ENCODE measurements at regions not wholly inside any gene's neighbourhood (a gene's known extent, or its start where the extent isn't known, plus 50 kb on each side); places are given as distances from the start of the nearest gene placed in this dataset.
"Not testable (repeated sequence)": the region's sequence is repeated elsewhere in the genome, so short reads cannot be mapped to it uniquely, and the experiment has no call there.

DNA sequence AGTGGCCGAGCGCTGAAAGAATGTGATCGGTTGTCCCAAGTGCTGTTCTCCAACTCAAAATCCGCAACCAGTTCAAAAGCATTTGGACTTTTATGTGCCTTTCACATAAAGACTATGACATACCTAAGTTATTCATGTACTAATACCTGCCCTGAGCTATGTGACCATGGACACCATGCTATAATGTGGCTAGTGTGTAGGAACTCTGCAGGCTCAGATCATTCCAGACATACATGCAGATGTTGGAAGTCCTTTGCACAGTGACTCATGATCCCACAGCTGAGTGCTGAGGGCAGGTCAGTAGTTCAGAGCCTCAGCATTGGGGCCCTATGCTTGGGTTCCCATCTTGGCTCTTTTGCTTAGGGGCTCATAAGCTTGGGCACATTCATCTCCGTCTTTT, 95.4 kb downstream of the IGLL1 start:
- WGBS (ENCODE audit: insufficient coverage, insufficient read length) = no CpG with 5 or more reads among the region's 5 CpGs
- no peaks in the 10 kb centered on the region for H3K9me3 ChIP-seq (ENCODE audit: control insufficient read depth, insufficient read depth, low read length)
- H3K27ac ChIP-seq (ENCODE audit: low read length) = no peak overlapping the region
- DNase-seq (ENCODE audit: low read depth, low spot score) = no peak
- H3K4me3 ChIP-seq (ENCODE audit: low read length) = no peak overlapping the region
- H3K27me3 ChIP-seq (ENCODE audit: control insufficient read depth, insufficient read depth, low read length) = no peaks in the 10 kb centered on the region
- H3K4me1 ChIP-seq (ENCODE audit: control insufficient read depth, insufficient read depth, low read length) = no peaks in the 10 kb centered on the region
- H3K36me3 ChIP-seq (ENCODE audit: control insufficient read depth, insufficient read depth, low read length) = no peaks in the 10 kb centered on the region

DNA sequence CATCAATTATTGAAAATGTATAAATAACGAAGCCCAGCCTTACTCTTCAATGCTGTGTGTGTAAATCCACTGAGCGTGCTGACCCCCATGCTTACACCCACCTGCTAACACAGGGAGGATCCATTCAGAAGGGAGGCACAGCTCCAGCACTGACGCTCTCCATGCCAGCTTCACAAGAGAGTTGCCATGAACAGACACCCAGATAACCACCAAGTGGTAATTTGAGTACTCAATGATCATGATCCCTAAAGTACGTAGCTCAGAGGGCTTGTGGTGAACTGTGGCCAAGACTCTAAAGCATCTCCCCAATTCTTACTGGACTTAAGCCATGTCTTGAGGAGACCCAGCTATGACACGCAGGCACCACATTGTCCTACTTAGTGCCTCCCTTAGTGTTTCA, 98.7 kb downstream of the IGLL1 start:
- no CpG with 5 or more reads among the region's 5 CpGs for WGBS (ENCODE audit: insufficient coverage, insufficient read length)
- no peaks in the 10 kb centered on the region for H3K9me3 ChIP-seq (ENCODE audit: control insufficient read depth, insufficient read depth, low read length)
- H3K27ac ChIP-seq (ENCODE audit: low read length) = no peak overlapping the region
- no peak for DNase-seq (ENCODE audit: low read depth, low spot score)
- H3K27me3 ChIP-seq (ENCODE audit: control insufficient read depth, insufficient read depth, low read length) = no peaks in the 10 kb centered on the region
- no peaks in the 10 kb centered on the region for H3K4me1 ChIP-seq (ENCODE audit: control insufficient read depth, insufficient read depth, low read length)
- H3K4me3 ChIP-seq (ENCODE audit: low read length) = no peak overlapping the region
- no peaks in the 10 kb centered on the region for H3K36me3 ChIP-seq (ENCODE audit: control insufficient read depth, insufficient read depth, low read length)

DNA sequence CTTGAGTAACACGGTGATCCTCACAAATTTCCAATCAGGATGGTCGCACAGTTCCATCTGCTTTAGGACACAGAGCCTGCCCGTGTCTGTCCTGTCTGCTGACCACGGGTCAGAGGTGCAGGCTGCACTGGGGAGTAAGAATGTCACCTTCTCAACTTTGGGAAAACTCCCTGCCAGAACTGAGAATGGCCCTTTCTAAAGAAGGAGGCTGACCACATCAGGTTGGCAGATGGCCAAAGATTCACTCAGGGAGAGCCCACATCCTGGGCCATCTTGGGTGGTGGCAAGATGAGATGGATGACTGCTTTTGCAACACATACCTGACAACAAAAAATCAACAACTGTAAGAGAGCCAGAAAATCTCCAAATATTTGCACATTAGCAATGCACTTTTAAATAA, 101.9 kb downstream of the IGLL1 start:
- Histone ChIP-seq H3K4me3 (ENCODE audit: low read length) (no peak overlapping the region), H3K27me3 (ENCODE audit: control insufficient read depth, insufficient read depth, low read length) (no peaks in the 10 kb centered on the region), H3K9me3 (ENCODE audit: control insufficient read depth, insufficient read depth, low read length) (no peaks in the 10 kb centered on the region), H3K36me3 (ENCODE audit: control insufficient read depth, insufficient read depth, low read length) (no peaks in the 10 kb centered on the region), H3K4me1 (ENCODE audit: control insufficient read depth, insufficient read depth, low read length) (no peaks in the 10 kb centered on the region), H3K27ac (ENCODE audit: low read length) (no peak overlapping the region)
- DNase-seq (ENCODE audit: low read depth, low spot score) = no peak
- no CpG with 5 or more reads among the region's 4 CpGs for WGBS (ENCODE audit: insufficient coverage, insufficient read length)

GRCh38 chr22:23474531-23474930, 105.6 kb downstream of the IGLL1 start:
- H3K9me3 ChIP-seq (ENCODE audit: control insufficient read depth, insufficient read depth, low read length); H3K27me3 ChIP-seq (ENCODE audit: control insufficient read depth, insufficient read depth, low read length); H3K27ac ChIP-seq (ENCODE audit: low read length); H3K4me3 ChIP-seq (ENCODE audit: low read length); DNase-seq (ENCODE audit: low read depth, low spot score); H3K36me3 ChIP-seq (ENCODE audit: control insufficient read depth, insufficient read depth, low read length); H3K4me1 ChIP-seq (ENCODE audit: control insufficient read depth, insufficient read depth, low read length): not testable (repeated sequence)
- no CpG with 5 or more reads among the region's 6 CpGs for WGBS (ENCODE audit: insufficient coverage, insufficient read length)

GRCh38 chr22:23473901-23474300, 106.2 kb downstream of the IGLL1 start:
- Histone ChIP-seq H3K4me3 (ENCODE audit: low read length) (no peak overlapping the region), H3K36me3 (ENCODE audit: control insufficient read depth, insufficient read depth, low read length) (no peaks in the 10 kb centered on the region), H3K27ac (ENCODE audit: low read length) (no peak overlapping the region), H3K9me3 (ENCODE audit: control insufficient read depth, insufficient read depth, low read length) (no peaks in the 10 kb centered on the region), H3K27me3 (ENCODE audit: control insufficient read depth, insufficient read depth, low read length) (no peaks in the 10 kb centered on the region), H3K4me1 (ENCODE audit: control insufficient read depth, insufficient read depth, low read length) (no peaks in the 10 kb centered on the region)
- no peak for DNase-seq (ENCODE audit: low read depth, low spot score)
- WGBS (ENCODE audit: insufficient coverage, insufficient read length) = no CpG with 5 or more reads among the region's 8 CpGs

DNA sequence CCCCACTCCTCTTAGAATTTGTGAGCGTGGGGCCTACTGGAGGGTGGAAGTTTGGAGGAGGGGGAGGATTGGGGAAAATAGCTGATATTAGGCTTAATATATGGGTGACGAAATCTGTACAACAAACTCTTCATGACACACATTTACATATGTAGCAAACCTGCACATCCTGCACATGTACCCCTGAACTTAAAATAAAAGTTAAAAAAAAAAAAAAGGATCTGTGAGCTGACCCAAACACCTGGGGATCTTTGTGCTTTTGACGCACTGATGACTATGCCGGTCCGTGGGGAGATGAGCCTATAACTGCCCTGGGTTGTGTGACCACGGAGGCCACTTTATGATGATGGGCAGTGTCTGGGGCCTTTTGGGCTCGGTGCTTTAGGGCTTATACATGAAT, 107.7 kb downstream of the IGLL1 start:
- H3K4me3 ChIP-seq (ENCODE audit: low read length); H3K27ac ChIP-seq (ENCODE audit: low read length): not testable (repeated sequence)
- WGBS (ENCODE audit: insufficient coverage, insufficient read length) = no CpG with 5 or more reads among the region's 7 CpGs

GRCh38 chr22:23471698-23472097, 108.4 kb downstream of the IGLL1 start:
- WGBS (ENCODE audit: insufficient coverage, insufficient read length) = no CpG with 5 or more reads among the region's 3 CpGs
- H3K9me3 ChIP-seq (ENCODE audit: control insufficient read depth, insufficient read depth, low read length) = no peaks in the 10 kb centered on the region
- H3K27ac ChIP-seq (ENCODE audit: low read length) = no peak overlapping the region
- no peaks in the 10 kb centered on the region for H3K36me3 ChIP-seq (ENCODE audit: control insufficient read depth, insufficient read depth, low read length)
- no peak overlapping the region for H3K4me3 ChIP-seq (ENCODE audit: low read length)
- no peaks in the 10 kb centered on the region for H3K27me3 ChIP-seq (ENCODE audit: control insufficient read depth, insufficient read depth, low read length)
- H3K4me1 ChIP-seq (ENCODE audit: control insufficient read depth, insufficient read depth, low read length) = no peaks in the 10 kb centered on the region
- no peak for DNase-seq (ENCODE audit: low read depth, low spot score)

More for the DNA sequence above, 107.7 kb downstream of the IGLL1 start:
- not testable (repeated sequence) for H3K9me3 ChIP-seq (ENCODE audit: control insufficient read depth, insufficient read depth, low read length); H3K4me1 ChIP-seq (ENCODE audit: control insufficient read depth, insufficient read depth, low read length); H3K36me3 ChIP-seq (ENCODE audit: control insufficient read depth, insufficient read depth, low read length); DNase-seq (ENCODE audit: low read depth, low spot score); H3K27me3 ChIP-seq (ENCODE audit: control insufficient read depth, insufficient read depth, low read length)

DNA sequence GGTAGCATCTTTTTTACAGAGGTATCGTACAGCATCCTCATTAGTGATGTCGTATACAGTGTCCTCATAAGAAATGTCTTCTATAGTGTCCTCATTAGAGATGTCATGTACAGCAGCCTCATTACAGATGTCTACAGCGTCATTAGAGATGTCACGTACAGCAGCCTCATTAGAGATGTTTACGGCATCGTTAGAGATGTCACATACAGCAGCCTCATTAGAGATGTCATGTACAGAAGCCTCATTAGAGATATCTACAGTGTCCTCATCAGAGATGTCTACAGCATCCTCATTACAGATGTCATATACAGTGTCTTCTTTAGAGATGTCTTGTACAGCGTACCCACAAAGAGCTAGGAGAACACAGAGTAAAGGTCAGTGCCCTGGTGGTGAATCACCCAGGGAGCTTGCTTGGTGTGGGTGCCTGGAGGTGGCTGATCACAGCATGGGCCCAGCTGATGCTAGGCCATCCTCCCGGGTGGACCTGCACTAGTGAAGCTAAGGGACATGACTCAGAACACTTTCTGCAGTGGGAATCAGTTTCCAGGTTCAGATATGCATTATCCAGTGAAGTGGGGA, 109.2 kb downstream of the IGLL1 start:
- Histone ChIP-seq H3K9me3 (ENCODE audit: control insufficient read depth, insufficient read depth, low read length) (no peaks in the 10 kb centered on the region), H3K27me3 (ENCODE audit: control insufficient read depth, insufficient read depth, low read length) (no peaks in the 10 kb centered on the region), H3K4me1 (ENCODE audit: control insufficient read depth, insufficient read depth, low read length) (no peaks in the 10 kb centered on the region), H3K4me3 (ENCODE audit: low read length) (no peak overlapping the region), H3K27ac (ENCODE audit: low read length) (no peak overlapping the region), H3K36me3 (ENCODE audit: control insufficient read depth, insufficient read depth, low read length) (no peaks in the 10 kb centered on the region)
- WGBS (ENCODE audit: insufficient coverage, insufficient read length) = no CpG with 5 or more reads among the region's 8 CpGs
- DNase-seq (ENCODE audit: low read depth, low spot score) = no peak

DNA sequence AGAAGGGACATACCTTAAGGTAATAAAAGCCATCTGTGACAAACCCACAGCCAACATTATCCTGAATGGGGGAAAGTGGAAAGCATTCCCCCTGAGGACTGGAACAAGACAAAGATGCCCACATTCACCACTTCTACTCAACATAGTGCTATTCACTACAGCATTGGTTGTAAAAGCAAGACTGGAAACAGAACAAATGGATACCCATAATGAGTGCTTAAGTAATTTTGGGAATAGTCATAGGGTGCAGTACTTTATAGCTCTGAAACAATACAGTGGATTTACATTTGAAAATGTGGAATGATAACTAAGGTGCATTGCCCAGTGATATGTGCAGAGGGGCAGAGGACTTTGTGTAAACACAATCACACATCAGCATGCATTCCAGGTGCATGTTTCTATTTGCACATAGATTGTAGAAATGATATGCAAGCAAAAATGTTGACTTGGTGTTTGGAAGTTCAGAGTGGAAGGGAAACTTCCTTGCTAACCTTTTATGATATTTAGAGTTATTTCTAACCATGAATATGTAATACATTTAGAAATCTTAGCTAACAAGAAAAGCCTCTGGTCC, 112.3 kb downstream of the IGLL1 start:
- Histone ChIP-seq H3K27me3 (ENCODE audit: control insufficient read depth, insufficient read depth, low read length) (no peaks in the 10 kb centered on the region), H3K4me3 (ENCODE audit: low read length) (no peak overlapping the region), H3K27ac (ENCODE audit: low read length) (no peak overlapping the region), H3K36me3 (ENCODE audit: control insufficient read depth, insufficient read depth, low read length) (no peaks in the 10 kb centered on the region), H3K4me1 (ENCODE audit: control insufficient read depth, insufficient read depth, low read length) (no peaks in the 10 kb centered on the region), H3K9me3 (ENCODE audit: control insufficient read depth, insufficient read depth, low read length) (no peaks in the 10 kb centered on the region)
- DNase-seq (ENCODE audit: low read depth, low spot score) = no peak

DNA sequence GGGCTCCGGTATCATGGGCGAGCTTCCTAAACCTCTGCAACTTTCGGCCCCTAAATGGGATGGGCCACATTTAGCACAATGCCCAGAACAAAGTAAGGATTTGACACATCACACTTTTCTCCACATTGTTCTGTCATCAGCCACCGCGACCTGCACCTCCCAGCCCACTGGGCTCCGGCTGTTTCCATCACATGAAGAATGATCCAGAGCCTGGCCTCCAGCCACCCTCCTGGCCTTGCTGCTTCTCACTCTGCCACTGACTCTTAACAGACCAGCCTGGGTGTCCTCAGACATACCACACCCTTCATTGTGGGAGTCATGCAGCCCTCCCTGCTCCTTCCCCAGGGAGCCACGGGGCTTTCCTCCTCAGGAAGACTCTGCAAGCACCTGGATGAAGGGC, 113.7 kb downstream of the IGLL1 start:
- Histone ChIP-seq H3K36me3 (ENCODE audit: control insufficient read depth, insufficient read depth, low read length) (no peaks in the 10 kb centered on the region), H3K4me1 (ENCODE audit: control insufficient read depth, insufficient read depth, low read length) (no peaks in the 10 kb centered on the region), H3K9me3 (ENCODE audit: control insufficient read depth, insufficient read depth, low read length) (no peaks in the 10 kb centered on the region), H3K27ac (ENCODE audit: low read length) (no peak overlapping the region), H3K27me3 (ENCODE audit: control insufficient read depth, insufficient read depth, low read length) (no peaks in the 10 kb centered on the region), H3K4me3 (ENCODE audit: low read length) (no peak overlapping the region)
- no CpG with 5 or more reads among the region's 7 CpGs for WGBS (ENCODE audit: insufficient coverage, insufficient read length)
- DNase-seq (ENCODE audit: low read depth, low spot score) = no peak

DNA sequence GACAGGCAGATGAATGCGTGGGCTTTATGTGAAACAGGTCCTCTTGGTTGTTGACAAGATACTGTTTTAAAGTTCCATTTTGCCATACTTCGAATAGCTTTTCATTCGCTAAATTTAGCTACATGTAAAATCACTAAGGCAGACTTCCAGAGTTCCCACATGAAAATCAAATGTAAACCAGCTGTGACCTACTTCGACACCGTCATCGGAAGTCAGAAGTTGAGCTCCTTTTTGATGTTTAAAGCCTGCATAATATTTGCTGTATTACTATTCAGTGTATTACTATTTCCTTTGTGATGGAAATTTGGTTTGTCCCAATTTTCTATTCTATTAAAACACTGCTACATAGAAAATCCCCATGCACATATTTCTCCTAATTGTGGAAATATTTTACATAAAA, 115.3 kb downstream of the IGLL1 start:
- H3K27ac ChIP-seq (ENCODE audit: low read length); H3K27me3 ChIP-seq (ENCODE audit: control insufficient read depth, insufficient read depth, low read length); H3K9me3 ChIP-seq (ENCODE audit: control insufficient read depth, insufficient read depth, low read length); H3K4me3 ChIP-seq (ENCODE audit: low read length); H3K36me3 ChIP-seq (ENCODE audit: control insufficient read depth, insufficient read depth, low read length); DNase-seq (ENCODE audit: low read depth, low spot score); H3K4me1 ChIP-seq (ENCODE audit: control insufficient read depth, insufficient read depth, low read length): not testable (repeated sequence)
- WGBS (ENCODE audit: insufficient coverage, insufficient read length) = no CpG with 5 or more reads among the region's 6 CpGs

Data from iPS DF 6.9 (cell line).